WI38 (cell line): ENCODE measurements at regions not wholly inside any gene's neighbourhood (a gene's known extent, or its start where the extent isn't known, plus 50 kb on each side); places are given as distances from the start of the nearest gene placed in this dataset.

Experiments
- H3K4me3 ChIP-seq: 2 replicates; pipeline ENCODE4 v1.5.1; 2011; ENCODE audit warnings: low read depth, mild to moderate bottlenecking, control low read depth, low read length
- CTCF ChIP-seq: IDR thresholded peaks from 2 replicates; pipeline ENCODE4 v1.5.1; 2012; ENCODE audit warnings: low read depth, mild to moderate bottlenecking, control low read depth, low read length

GRCh38 chr7:145497911-145498525 lies 618.6 kb upstream of the CNTNAP2 start:
- no peak overlapping the region for H3K4me3 ChIP-seq
- TF ChIP-seq CTCF = no peak

DNA sequence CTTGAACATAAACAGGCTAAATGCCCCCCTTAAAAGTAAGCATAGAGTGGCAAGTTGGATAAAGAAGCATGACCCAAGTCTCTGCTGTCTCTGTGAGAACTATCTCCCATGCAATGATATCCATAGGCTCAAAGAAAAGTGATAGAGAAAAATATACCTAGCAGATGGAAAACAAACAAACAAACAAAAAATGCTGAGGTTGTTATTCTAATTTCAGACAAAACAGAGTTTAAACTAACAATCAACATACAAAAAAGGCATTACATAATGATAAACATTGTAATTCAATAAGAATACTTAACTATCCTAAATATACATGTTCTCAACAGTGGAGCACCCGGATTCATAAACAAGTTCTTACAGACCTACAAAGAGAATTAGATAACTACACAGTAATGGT lies 626.2 kb upstream of the CNTNAP2 start:
- no peak for TF ChIP-seq CTCF
- H3K4me3 ChIP-seq = no peak overlapping the region

DNA sequence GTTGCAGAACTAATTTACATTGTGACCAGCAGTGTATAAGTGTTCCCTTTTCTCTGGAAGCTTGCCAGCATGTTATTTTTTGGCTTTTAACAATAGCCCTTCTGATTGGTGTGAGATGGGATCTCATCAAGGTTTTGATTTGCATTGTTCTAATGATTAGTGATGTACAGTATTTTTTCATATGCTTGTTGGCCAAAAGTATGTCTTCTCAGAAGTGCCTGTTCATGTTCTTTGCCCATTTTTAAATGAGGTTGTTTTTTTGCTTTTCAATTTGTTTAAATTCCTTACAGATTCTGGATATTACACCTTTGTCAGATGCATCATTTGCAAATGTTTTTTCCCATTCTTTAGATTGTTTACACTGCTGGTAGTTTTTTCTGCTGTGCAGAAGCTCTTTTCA lies 627.0 kb upstream of the CNTNAP2 start:
- no peak for TF ChIP-seq CTCF
- no peak overlapping the region for H3K4me3 ChIP-seq

- H3K4me3 ChIP-seq = no peak overlapping the region
- TF ChIP-seq CTCF = no peak
Observed at GRCh38 chr7:145488816-145489215, 627.8 kb upstream of the CNTNAP2 start.

GRCh38 chr7:145481985-145482384 lies 634.6 kb upstream of the CNTNAP2 start:
- no peak overlapping the region for H3K4me3 ChIP-seq
- no peak for TF ChIP-seq CTCF

DNA sequence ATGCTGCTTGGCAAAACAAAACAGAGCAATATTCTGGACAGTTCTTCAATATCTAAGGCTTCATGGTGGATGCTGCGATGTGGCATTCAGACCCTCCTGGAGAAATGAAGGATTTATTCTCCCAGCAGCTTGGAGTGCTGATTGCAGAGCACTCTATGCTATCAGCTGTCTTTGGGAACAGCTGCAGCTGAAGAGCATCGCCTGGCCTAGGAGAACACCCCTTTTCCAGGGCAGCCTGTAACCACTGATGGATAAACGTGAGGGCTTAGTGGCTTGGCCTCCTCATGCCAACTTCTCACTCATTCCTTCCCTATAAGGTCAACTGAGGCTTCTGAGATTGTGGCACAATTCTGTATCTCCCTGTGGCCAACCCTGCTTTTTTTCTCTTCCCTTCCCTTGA lies 638.1 kb upstream of the CNTNAP2 start:
- TF ChIP-seq CTCF = no peak
- no peak overlapping the region for H3K4me3 ChIP-seq

DNA sequence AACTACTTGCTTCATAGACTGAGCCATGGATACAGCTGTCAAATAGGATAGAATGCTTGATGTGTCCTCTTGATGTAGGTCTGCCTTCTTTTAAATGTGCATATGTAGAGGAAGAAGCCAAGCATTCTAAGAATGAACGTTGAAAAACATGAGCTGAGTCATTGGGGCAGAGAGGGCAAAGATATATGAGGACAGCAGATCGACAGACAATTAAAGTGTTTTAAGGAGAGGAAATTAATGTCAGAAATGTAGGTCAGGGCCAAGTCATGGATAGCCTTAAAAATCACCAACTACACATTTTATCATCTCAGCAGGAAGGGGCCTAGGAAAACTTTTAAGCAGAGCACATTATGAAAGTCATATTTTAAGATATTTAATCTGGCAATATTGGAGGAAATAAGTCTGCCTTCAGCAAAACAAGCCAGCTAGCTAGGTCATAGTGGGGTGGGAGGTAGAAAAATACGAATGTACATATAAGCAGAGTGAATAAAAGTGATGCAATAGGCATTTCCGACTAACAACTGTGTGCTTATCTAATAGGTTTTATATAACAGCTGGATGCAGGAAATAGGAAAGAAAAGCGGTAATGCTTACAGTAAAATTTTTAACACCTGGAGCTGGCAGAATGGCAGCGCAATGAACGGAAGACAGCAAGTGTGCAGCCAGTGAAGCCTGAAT lies 638.3 kb upstream of the TPK1 start:
- no peak for TF ChIP-seq CTCF
- H3K4me3 ChIP-seq = no peak overlapping the region
